DOHH2 (cell line): ENCODE measurements at regions not wholly inside any gene's neighbourhood (a gene's known extent, or its start where the extent isn't known, plus 50 kb on each side); places are given as distances from the start of the nearest gene placed in this dataset.

ENCODE experiments used
- H3F3A ChIP-seq: fragments of 200-600 bp; sonication (generic), shearing (Covaris generic); 2 replicates; pipeline ENCODE4 v1.6.0; 2016; ENCODE audit warnings: antibody characterized with exemption, mild to moderate bottlenecking; ENCODE audit not compliant: control insufficient read depth, insufficient read depth
- H3K27ac ChIP-seq: fragments of 200-600 bp; sonication (generic); 2 replicates; pipeline ENCODE4 v1.5.1; 2014; ENCODE audit warnings: low read depth, mild to moderate bottlenecking, low read length, moderate library complexity
- H3K27me3 ChIP-seq: fragments of 200-600 bp; sonication (generic); 2 replicates; pipeline ENCODE4 v1.6.1; 2014; ENCODE audit warnings: mild to moderate bottlenecking, low read length, mixed read lengths; ENCODE audit not compliant: control insufficient read depth
- H3K36me3 ChIP-seq: fragments of 200-600 bp; sonication (generic); 2 replicates; pipeline ENCODE4 v1.6.1; 2014; ENCODE audit warnings: mild to moderate bottlenecking, low read length, moderate library complexity, mixed read lengths; ENCODE audit not compliant: control insufficient read depth
- H3K4me1 ChIP-seq: fragments of 200-600 bp; sonication (generic); 2 replicates; pipeline ENCODE4 v1.6.1; 2014; ENCODE audit warnings: mild to moderate bottlenecking, low read length, mixed read lengths; ENCODE audit not compliant: control insufficient read depth
- H3K4me2 ChIP-seq: fragments of 200-600 bp; sonication (generic); 2 replicates; pipeline ENCODE4 v1.6.0; 2014; ENCODE audit warnings: mild to moderate bottlenecking, low read length, moderate library complexity
- H3K4me3 ChIP-seq: fragments of 200-600 bp; sonication (generic); 2 replicates; pipeline ENCODE4 v1.5.1; 2014; ENCODE audit warnings: mild to moderate bottlenecking, low read length, mixed read lengths
- H3K79me2 ChIP-seq: fragments of 200-600 bp; sonication (generic); 2 replicates; pipeline ENCODE4 v1.6.1; 2014; ENCODE audit warnings: mild to moderate bottlenecking, low read length, mixed read lengths; ENCODE audit not compliant: control insufficient read depth
- H3K9me2 ChIP-seq: fragments of 200-600 bp; sonication (generic); replicated peaks from 2 replicates; pipeline ENCODE4 v1.6.1; 2014; ENCODE audit warnings: mild to moderate bottlenecking, low read length, mixed read lengths; ENCODE audit not compliant: control insufficient read depth
- H3K9me3 ChIP-seq: fragments of 200-600 bp; sonication (generic); 2 replicates; pipeline ENCODE4 v1.6.1; 2014; ENCODE audit warnings: antibody characterized with exemption, low read length, mixed read lengths; ENCODE audit not compliant: control insufficient read depth, insufficient read depth
- H4K20me1 ChIP-seq: fragments of 200-600 bp; sonication (generic); 2 replicates; pipeline ENCODE4 v1.6.0; 2014; ENCODE audit warnings: low read depth, mild to moderate bottlenecking, antibody characterized with exemption, low read length, moderate library complexity; ENCODE audit not compliant: control insufficient read depth, insufficient read depth
- EZH2phosphoT487 ChIP-seq: fragments of 200-600 bp; sonication (generic); IDR thresholded peaks from 2 replicates; pipeline ENCODE4 v1.6.1; 2017; ENCODE audit warnings: borderline replicate concordance, mild to moderate bottlenecking, antibody characterized with exemption, low read length, moderate library complexity, mixed read lengths
- TF ChIP-seq, protein P1 (sequence below): fragments of 200-600 bp; sonication (generic); IDR thresholded peaks from one replicate; pipeline ENCODE4 v1.5.1; 2014; ENCODE audit warnings: antibody characterized with exemption, mild to moderate bottlenecking, low read depth, low read length; ENCODE audit not compliant: poor library complexity, severe bottlenecking

GRCh38 chr11:25449091-25449490, 882.8 kb upstream of the ANO3 start:
- Histone ChIP-seq H3K27ac (no peak overlapping the region), H3K9me2 (no peaks in the 10 kb centered on the region), H3F3A (no peaks in the 10 kb centered on the region), H3K4me1 (no peaks in the 10 kb centered on the region), H3K36me3 (no peaks in the 10 kb centered on the region), H3K9me3 (no peaks in the 10 kb centered on the region), H3K4me2 (no peak overlapping the region), H3K79me2 (no peaks in the 10 kb centered on the region), H3K27me3 (no peaks in the 10 kb centered on the region), H4K20me1 (no peaks in the 10 kb centered on the region), H3K4me3 (no peak overlapping the region)
- TF ChIP-seq, protein P1, sequence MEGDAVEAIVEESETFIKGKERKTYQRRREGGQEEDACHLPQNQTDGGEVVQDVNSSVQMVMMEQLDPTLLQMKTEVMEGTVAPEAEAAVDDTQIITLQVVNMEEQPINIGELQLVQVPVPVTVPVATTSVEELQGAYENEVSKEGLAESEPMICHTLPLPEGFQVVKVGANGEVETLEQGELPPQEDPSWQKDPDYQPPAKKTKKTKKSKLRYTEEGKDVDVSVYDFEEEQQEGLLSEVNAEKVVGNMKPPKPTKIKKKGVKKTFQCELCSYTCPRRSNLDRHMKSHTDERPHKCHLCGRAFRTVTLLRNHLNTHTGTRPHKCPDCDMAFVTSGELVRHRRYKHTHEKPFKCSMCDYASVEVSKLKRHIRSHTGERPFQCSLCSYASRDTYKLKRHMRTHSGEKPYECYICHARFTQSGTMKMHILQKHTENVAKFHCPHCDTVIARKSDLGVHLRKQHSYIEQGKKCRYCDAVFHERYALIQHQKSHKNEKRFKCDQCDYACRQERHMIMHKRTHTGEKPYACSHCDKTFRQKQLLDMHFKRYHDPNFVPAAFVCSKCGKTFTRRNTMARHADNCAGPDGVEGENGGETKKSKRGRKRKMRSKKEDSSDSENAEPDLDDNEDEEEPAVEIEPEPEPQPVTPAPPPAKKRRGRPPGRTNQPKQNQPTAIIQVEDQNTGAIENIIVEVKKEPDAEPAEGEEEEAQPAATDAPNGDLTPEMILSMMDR: no peak
- TF ChIP-seq EZH2phosphoT487: no peak

GRCh38 chr11:25453471-25453870, 878.5 kb upstream of the ANO3 start:
- TF ChIP-seq, protein P1: no peak
- no peak for TF ChIP-seq EZH2phosphoT487
- H3K79me2 ChIP-seq: no peaks in the 10 kb centered on the region
- no peaks in the 10 kb centered on the region for H4K20me1 ChIP-seq
- H3K36me3 ChIP-seq: no peaks in the 10 kb centered on the region
- H3K4me1 ChIP-seq: no peaks in the 10 kb centered on the region
- no peaks in the 10 kb centered on the region for H3F3A ChIP-seq
- H3K4me2 ChIP-seq: no peak overlapping the region
- H3K4me3 ChIP-seq: no peak overlapping the region
- no peaks in the 10 kb centered on the region for H3K9me3 ChIP-seq
- no peak overlapping the region for H3K27ac ChIP-seq
- no peaks in the 10 kb centered on the region for H3K9me2 ChIP-seq
- H3K27me3 ChIP-seq: no peaks in the 10 kb centered on the region

GRCh38 chr11:25456211-25456610, 875.7 kb upstream of the ANO3 start:
- no peaks in the 10 kb centered on the region for H3K4me1 ChIP-seq
- no peak overlapping the region for H3K4me3 ChIP-seq
- TF ChIP-seq, protein P1: no peak
- no peak for TF ChIP-seq EZH2phosphoT487
- H3K4me2 ChIP-seq: no peak overlapping the region
- no peaks in the 10 kb centered on the region for H3K9me2 ChIP-seq
- H3F3A ChIP-seq: no peaks in the 10 kb centered on the region
- H4K20me1 ChIP-seq: no peaks in the 10 kb centered on the region
- H3K9me3 ChIP-seq: no peaks in the 10 kb centered on the region
- H3K79me2 ChIP-seq: no peaks in the 10 kb centered on the region
- no peaks in the 10 kb centered on the region for H3K27me3 ChIP-seq
- H3K36me3 ChIP-seq: no peaks in the 10 kb centered on the region
- H3K27ac ChIP-seq: no peak overlapping the region
